Right hindlimb (tissue), 1 donor: ENCODE measurements at regions not wholly inside any gene's neighbourhood (a gene's known extent, or its start where the extent isn't known, plus 50 kb on each side); places are given as distances from the start of the nearest gene placed in this dataset.
A peak's percentile ranks its signal among the peaks of the same experiment; 100 is the strongest.

Experiments
- DNase-seq: peaks from one replicate; pipeline ENCODE4 v3.0.0-alpha.2; 2018

DNA sequence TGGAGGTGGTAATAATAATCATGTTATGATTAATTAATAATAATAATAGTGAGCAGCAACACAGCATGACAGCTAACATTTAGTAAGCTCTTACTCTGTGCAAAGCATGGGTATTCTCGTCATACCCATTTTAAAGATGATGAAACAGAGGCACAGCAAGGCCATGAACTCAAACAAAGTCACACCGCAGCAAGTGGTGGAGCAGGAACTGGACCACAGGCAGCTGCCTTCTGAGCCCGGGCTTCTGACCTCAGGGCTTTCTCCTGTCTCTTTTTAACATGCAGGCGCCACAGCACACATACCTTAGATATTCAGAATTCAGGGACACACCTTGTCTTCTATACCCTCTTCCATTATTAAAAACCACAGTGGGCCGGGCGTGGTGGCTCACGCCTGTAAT lies 50.7 kb upstream of the SPATA12 start:
- DNase-seq = no peak

DNA sequence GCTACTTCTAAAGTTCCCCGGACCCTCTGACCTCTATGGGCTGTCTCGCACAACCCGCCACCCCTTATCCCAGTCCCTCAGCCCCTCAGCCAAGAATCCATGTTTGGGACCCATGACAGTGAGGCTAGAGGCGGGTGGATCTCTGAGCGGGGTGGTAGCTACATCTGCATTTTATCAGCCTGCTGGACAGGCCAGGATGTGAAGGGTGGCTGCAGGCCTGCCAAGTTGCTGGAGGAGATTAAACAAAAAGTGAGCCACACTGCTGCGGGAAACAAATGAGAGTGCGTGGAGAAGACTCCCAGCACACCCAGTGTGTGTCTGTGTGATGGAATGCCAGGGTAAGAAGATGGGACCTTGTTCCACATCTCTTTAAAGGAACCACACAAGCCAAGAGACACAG lies 51.1 kb upstream of the SPATA12 start:
- DNase-seq = no peak

DNA sequence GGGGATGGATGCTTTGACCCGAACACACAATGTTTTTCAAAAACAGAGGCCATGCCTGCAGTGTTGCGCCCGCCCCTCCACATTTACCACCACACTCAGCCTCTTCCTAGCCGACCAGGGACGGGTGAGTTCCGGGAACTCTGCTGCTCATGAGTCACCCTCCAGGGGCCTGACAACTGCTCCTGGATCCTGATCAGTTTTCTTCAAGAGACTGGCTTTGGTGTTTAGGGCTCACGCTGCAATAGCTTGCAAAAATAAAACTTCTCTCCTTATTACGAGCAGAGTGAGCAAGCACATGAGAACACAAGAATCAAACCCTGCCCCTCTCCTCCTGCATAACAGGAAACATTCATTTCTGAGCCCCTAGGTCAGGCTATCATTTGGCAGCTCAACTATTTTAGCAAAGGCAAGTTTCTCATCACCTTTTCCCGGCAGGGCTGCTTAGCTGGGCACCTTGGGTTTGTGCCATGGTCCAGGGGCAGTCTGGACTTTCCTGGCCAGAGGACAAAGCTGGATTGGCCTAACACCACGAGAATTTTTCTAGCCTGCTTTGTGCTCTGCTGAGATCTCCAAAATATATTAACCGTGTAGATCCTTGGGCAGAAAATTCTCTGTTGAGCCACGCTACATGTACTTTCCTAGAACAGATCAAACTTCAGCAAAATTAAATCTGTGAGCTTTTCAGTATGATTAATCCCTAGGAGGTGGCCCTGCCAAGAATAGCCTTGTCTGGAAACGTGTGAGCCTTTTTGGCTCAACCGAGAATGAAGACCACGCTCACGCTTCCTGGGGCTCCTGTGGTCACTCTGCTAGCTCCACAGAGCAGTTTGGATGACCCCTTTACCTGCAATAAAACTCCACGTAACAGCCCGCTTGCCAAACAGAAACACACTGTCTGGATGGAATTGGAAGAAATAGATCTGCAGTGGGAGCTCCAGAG lies 52.7 kb upstream of the SPATA12 start:
- DNase-seq = peak; percentile 87

DNA sequence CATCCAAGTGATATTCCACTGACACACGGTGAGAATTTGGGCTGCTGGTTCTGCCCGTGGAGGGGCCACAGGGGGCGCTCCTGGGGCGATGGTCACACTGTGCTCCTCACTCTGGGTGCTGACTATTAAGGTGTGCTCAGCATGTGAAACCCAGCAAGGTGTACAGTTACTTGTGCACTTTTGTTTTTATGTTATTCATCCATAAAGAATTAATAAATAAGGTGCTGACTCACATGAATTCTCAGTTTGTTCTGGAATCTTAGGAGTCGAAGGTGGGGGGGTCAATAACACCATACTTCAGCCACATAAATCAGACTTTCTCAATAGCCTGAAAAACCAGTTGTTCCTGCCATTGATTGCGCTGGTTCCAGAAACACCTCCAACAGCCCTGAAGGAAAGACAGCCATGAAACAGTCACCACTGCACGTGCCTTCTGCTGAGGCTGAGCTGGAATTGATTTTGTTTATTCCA lies 53.5 kb upstream of the SPATA12 start:
- no peak for DNase-seq

DNA sequence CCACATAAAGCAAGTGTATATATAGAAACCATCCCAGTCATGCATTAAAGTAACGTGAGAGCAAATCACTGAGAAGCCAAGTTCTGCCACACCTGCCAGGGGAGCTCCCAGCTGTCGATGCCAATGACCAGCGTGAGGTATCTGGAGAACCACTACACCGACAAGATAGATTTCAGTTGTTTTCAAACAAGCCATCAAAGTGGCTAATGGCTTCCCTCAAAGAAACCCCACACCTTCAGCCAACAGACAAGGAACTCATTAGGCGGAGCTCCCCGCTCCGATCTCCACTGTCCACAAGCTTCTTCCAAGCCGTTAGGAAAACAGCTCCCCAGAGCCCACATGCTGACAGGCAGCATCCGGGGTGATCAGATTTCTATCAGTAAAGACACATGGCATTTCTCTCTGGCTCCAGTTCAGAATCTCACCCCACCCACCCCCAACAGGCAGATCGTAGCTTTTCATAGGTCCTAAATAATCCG lies 54.2 kb upstream of the SPATA12 start:
- peak; percentile 55 for DNase-seq

DNA sequence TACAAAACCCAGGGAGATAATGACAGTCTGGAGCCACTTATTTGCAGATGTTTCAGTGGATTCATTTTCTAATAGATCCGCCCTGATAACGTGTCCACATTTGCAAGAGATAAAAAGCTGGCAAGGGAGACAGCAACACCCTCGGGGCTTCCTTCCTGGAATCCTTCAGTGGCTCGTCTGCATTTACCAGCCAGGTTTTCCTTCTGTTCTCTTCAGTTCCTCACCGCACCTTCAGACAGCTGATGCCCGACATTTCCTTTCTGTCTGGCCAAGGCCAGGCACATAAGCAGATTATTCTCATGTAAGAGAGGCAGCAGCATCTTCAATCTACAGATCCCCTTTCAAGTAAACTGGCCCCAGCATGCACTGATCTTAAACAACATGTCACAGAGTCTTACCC lies 56.2 kb upstream of the SPATA12 start:
- DNase-seq = no peak

DNA sequence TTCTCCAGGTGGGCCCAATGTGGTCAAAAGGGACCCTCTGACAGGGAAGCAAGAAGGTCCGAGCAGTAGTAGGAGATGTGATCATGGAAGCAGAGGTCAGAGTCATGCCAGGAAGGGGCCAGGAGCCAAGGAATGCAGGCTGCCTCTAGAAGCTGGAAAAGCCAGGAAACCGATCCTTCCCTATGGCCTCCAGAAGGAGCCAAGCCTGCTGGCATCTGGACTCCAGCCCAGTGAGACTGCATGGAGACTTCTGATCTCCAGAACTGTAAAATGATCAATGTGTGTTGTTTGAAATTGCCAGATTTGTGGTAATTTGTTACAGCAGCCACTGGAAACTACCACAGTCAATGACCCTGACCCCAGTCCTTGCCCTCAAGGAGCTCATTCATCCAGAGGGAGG lies 56.8 kb upstream of the SPATA12 start:
- DNase-seq = no peak

DNA sequence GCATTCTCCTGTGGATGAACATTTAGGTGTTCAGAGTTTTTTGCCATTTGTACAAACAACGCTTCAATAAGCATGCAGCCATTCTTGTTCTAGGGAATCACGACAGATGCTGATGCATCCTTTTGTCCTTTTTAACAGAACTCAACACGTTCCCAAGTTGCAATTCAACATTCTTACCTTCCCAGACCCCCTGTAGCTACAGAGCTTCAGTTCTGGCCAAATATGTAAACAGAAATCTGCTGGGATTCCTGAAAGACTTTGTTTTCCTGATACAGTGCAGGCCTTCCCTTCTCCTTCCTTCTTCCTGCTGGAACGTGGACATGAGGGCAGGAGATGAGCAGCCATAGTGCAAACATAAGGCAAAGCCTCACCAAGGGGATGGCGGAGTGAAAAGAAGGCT lies 59.1 kb upstream of the SPATA12 start:
- no peak for DNase-seq

DNA sequence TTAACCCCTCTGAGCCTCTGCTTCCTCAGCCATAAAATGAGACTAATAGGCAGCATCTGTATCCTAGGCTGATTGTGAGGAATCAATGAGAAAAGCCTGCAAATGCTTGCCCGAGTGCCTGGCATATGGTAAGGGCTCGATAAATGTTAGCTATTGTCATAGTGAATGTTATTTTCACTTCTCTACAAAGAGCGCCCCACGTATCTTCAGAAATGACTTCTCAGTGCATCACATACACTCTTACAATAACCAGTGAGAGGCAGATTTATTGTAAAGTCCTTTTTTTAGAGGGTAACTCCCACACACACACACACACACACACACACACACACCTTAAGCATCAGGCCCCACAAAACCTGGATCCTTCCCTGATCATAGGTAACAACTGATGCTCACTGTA lies 60.5 kb upstream of the SPATA12 start:
- DNase-seq = no peak

DNA sequence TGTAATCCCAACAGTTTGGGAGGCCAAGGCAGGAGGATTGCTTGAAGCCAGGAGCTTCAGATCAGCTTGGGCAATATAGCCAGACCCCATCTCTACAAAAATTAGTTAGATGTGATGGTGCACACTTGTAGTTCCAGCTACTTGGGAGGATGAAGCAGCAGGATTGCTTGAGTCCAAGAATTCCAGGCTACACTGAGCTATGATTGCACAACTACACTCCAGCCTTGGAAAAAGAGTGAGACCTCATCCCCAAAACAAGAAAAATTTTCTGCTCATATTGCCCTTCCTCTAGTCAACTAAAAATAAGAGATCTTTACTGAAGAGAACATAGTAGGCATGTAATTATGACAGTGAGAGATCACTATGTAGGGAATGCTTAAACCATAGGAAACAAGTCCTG lies 60.9 kb upstream of the SPATA12 start:
- no peak for DNase-seq

DNA sequence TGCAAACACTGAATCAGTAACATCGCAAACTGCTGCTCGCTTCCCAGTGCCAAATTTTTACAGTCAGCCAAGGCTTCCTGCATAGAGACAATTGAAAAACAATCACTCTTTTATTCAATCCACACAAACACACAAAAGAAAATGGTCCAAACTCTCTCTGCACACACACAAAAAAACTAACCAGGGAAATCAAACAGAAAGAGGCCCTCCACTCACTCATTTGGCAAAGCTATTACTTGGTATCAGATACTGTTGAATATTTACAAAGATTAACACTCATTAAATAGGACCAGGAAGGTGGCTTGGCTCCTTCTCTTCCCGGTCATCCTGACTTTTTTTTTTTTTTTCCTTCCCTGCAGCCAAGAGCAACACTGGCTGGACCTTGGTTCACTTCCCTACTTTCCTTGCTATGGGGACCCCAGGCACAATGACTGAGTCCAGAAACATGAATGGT lies 62.4 kb upstream of the SPATA12 start:
- no peak for DNase-seq

DNA sequence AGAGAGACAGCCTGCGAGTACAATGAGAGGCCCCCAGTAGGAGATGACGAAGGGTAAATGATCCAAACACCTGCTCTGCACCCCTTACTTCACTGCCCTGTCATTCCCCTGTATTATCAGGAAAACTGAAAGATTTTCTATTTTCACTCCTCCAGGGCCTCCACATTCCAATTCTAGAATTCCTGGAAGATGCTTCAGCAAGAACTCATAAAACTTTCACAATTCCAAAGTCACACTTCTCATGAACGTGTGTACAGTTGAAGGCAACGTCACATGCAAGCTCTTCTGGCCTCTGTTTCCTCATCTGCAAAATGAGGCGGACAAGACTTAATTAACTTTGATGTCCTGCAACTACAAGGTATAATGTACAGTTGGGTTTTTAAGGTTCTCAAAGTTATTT lies 62.8 kb upstream of the SPATA12 start:
- no peak for DNase-seq

DNA sequence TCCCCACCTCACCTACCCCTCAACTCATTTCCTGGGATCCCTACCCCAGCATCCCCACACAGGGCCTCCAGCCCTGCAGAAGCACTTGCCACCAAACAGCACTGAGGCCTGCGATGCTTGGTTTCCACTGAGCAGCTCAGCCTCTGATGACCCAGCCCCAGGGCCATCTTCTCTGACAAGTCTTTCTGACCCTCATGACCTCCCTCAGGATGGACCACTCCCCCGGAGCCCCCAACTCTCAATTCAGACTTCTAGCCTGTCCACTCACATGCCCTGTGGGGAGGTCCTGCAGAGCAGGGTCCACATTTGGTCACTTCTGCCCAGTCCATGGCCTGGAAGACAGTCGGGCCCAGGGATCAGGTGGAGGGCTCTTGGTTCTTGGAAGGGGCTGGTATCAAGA lies 63.4 kb upstream of the SPATA12 start:
- DNase-seq = no peak

DNA sequence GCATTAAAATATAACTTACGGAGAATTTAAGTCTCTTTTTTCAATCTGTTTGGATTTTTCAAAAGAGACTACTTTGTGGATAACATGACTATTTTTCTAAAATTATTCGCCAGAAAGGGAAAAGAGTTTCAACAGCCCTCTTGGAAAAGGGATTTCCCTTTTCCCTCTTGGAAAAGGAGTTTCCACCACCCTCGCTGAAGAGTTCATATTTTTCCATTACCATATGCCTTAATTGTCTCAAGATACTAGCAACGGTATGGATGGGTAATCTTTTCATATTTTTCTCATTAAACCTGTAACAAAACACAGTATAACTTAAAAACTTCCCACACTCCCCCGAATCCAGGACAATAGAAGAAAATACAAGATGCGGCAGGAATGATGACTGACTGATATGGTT lies 66.1 kb upstream of the SPATA12 start:
- DNase-seq = no peak

DNA sequence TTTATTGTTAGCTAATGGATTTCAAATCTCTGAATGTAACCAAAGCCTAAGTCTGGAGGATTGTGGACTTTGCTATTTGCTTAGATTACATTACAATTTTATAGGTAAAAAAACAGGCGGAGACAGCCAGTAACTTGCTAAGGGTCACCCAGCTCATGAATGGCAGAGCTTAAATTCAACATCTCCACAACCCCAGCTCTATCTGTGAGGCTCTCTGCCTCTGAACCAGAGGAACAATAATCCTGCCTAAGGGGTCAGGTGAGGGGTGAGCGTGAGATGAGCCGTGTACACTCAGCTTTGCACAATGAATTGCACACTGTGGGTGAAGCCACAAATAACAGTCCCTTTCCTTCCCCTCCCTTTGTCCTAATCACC lies 69.8 kb upstream of the SPATA12 start:
- DNase-seq = no peak

DNA sequence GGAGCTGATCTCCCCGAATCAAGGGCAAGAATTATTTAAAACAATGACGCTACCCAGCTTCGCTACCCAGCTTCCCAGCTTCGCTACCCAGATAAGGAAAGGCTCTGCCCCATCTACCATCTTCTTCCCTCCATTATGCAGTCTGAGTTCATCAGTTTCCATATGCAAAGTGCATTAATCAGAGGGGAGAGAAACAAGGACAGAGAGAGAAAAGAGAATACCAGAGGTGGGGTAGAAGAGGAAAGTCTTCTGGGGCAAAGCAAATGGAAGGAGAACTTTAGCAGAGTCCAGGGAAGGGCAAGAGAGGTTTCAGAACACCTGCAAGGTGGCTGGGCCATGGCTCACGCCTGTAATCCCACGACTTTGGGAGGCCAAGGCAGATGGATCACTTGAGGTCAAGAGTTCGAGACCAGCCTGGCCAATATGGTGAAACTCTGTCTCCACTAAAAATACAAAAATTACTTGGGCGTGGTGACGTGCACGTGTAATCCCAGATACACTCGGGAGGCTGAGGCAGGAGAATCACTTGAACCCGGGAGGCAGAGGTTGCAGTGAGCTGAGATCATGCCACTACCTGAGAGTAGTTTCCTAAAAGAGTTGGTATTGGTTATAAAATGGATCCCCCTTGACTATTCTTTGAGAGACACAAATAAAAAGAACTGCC lies 70.4 kb upstream of the SPATA12 start:
- no peak for DNase-seq

DNA sequence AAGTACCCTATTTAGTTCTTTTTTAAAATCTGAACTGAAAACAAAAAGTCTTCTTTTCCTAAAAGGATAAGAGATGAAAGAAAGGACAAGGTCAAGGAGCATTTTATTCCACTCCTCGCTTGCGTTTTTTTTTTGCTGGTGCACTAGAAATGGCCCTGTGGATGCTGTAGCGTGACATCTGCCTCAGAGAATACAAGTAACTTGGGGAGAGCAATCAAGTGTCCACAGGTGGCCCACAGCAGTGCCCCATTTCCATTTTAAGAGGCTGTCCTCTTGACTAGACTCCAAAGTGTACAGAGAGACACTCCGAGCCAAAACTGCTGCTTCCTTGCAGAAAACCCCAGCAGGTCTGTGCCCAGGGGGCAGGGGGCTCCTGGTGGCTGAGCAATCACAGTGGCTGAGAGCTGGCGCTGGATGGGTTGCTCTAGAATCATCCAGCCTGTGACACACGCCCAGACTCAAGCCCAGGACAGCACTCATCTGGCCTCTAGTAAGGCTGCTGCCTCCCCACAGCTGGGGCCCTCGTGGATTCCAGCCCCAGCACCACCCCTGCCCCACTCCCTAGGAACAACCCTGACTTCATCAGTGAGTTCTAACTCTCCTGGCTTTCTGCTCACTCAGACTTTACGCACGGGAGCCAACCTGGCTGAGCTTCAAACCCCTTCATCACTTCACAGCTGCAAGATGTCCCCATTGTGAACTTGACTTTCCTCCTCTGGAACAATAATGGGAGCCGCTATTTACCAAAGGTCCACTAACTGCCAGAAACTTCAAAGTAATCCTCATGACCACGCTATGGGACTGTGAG lies 71.1 kb upstream of the SPATA12 start:
- DNase-seq = peak; percentile 79

DNA sequence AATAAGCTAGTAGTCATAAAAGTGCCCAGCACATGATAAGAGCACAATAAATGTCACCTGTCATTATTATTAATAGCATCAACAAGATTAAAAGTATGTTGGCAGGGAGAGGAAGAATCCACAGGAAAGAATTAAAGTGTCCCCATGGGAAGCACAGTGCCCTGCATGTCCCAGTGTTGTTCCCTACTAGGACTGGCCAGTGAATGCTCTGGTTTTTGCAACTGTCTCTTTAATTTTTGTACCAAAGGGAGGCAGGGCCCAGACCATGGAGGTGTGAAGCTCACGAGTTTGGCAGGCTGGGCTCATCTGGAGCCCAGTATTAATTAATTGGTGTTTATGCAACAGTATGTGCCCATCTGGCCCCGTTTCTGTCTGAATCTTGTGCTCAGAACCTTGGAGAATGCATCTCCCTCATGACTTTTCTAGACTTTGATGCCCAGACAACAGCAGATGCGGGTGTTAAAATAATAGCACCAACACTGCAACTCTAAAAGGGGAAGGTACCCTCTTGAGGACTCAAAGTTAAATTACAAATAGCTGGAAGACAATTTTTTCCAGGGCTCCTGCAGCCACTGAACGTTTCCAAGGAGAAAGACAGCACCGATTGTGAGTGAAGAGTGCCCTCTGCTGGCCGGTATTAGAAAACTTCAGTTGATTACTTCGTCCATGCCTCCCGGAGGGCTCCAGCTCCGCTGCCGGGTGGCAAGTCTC lies 71.9 kb upstream of the SPATA12 start:
- peak; percentile 85 for DNase-seq

DNA sequence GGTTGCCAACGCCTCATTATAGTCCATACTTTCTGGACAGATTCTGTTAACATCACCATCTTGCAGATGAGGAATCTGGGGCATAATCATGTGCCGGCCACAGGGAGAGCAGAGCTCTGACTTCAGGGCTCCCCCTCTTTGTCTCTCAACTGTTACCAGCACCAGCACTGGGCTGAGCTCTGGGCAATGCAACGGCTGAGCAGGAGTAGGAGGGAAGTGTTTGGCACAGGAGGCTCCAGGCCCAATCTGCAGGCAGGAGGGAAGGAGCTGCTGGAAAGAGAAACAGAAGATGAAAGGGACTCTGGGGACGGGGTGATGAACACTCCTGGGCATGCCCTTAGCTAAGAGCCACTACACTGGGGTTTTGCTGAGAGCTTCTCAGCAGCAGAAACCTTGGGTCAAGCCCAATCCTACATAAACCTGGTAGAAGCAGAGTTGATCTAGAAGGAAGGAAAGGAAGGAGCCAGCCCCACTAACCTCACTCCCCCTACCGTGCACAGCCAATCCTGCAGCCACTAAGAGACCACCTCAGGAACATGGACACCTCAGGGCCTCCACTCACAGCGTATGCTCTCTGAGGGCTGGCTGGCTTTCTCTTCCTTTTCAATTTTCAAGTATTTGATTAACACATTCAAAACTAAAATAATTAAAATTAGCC lies 73.1 kb upstream of the SPATA12 start:
- DNase-seq = no peak

DNA sequence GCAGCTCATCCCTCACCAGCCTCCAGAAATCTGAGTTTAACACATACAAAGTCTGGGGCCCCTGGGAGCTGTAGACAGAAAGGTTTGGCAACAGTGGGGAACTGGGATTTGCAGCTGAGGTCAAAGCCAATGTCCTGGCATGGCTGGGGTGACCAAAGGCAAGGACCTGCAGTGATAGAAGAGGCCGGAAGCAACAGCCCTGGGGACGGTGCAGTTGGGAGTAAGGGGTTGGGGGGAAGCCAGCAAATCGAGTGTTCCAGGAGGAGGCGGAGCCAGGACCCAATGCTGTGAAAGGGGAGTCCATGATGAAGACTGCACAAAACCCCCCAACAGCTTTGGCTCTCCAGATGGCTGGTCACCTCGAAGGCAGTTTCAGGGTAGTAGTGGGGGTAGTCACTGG lies 74.1 kb upstream of the SPATA12 start:
- no peak for DNase-seq

DNA sequence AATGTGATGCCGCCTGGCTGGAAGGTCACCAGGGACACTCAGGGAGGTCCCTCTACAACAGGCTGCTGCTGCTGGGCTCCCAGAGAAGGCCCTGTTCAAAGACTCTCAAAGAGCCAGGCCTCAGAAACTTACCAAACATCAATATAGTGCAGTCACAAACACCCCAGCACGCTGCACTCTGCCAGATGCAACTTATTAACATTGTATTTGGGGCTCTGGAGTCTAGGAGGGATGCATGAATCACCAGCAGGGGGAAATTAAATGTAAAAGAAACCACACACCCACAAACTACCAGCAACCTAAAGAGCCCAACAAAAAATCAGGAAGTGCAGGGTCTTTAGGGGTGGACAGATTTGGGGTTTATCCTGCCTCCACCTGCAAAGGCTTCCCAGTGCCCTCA lies 74.6 kb upstream of the SPATA12 start:
- DNase-seq = no peak

DNA sequence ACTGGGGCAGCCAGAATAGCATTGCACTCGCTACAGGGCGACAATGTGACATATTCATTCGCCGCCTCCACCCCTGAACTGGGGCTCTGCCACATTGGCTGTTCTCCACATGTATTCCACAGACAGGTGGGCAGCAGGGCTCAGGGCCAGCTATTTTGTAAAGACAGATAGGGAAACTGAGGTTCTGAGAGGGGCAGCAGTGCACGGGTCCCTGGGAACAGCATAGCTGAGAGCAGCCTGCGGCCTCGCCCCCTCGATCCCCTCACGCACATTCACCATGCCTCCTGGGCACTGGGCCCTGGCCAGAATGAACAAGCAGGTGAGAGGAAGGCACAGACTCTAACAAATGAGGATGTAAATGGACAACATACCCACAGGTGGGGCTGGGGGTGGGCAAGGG lies 75.0 kb upstream of the SPATA12 start:
- no peak for DNase-seq
